GM18870 (cell line): ENCODE measurements at regions not wholly inside any gene's neighbourhood (a gene's known extent, or its start where the extent isn't known, plus 50 kb on each side); places are given as distances from the start of the nearest gene placed in this dataset.
A peak's percentile ranks its signal among the peaks of the same experiment; 100 is the strongest.

Experiments used
- ATAC-seq: cut with Tn5 transposase; IDR thresholded peaks from one replicate; pipeline ENCODE4 v1.9.1; 2021; ENCODE audit warnings: moderate library complexity; ENCODE audit not compliant: unreplicated experiment

DNA sequence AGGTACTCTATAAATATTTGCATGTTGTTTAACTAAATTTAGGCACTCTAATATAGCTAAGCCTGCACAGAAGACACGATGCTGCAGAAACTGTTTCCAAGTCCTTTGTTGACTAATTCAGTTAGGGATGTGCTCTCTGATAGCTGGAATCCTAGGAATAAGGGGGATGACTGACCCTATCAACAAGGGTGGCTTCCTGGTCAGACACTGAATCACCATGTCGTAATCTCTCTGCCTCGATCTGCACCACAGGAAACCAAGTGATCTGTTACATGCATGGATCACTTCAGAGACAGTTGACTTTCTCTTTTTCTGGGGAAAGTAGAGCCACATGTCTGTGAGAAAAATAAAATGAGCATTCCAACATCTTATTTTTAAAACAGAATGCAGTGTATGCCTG, 169.1 kb downstream of the GUCY2F start:
- no peak for ATAC-seq

DNA sequence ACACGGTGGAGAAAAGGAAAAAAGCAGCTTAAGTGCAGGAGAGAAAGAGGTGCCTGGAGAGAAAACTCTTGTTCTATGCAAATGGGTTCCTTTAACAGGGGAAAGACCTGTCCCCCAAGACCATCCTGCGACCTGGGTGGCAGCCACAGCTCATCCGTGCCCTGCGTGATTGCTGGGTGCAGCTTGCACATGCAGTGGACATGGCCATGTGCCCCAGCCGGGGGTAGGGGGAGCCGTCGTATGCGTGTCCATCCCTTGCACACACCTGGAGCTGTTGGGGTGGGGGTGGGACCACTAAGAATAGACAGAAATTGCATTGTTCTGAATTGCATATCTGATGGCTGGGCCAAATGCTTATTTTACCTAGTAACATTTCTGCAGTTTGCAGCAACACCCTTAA, 171.9 kb downstream of the GUCY2F start:
- no peak for ATAC-seq

DNA sequence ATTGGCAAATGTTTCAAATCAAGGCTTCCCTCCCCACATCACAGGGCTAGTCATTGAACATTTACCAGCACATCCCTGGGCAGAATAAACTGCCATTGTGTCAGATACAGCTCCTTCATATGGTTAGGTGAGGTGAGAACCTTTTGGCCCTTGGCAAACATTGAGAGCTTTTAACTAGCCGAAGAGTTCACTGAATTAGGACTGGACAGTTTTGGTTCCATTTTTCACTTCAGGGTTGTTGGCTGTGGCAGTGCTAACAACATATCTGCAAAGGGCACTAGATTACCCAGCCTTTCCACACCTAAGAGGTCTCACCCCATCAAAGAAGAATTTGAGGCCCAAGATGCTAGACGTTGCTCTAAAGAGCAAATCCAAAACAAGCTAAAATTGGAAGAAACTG, 180.7 kb downstream of the GUCY2F start:
- no peak for ATAC-seq

DNA sequence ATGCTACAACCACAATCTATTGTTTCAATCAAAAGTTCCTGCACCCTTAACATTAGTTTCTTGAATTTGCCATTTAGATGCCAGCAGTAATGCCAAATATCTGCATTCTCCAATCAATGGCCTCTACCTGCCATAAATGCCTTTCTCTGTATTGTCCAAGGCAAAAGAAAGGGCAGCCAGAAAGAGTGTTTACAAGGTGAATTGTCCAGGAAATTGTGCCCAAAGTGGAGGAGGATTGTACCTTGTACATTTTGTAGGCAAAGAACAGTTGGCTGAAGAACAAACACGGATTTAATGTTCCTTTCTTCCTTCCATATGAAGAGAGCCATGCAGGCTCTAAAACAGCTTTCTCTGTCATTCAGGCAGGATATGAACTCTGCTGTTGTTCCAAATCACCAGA, 181.5 kb downstream of the GUCY2F start:
- no peak for ATAC-seq

DNA sequence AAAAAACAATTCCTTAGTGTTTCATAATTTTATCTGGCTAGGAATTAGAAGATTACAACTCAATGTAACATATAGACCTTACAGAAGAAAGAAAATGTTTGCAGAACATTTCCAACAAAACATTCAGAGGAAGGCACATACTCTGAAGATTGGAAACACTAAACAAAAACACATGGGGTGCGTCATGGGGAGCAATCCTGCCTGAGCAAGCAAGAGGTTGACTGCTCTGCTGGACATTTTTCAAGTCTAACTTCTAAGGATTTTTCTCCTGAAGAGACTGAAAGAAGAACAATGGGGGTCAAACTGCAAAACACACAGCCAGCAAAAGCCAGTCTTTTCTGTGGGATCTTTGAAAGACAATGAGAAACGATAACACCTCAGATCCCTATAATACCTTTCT, 182.8 kb downstream of the GUCY2F start:
- no peak for ATAC-seq

DNA sequence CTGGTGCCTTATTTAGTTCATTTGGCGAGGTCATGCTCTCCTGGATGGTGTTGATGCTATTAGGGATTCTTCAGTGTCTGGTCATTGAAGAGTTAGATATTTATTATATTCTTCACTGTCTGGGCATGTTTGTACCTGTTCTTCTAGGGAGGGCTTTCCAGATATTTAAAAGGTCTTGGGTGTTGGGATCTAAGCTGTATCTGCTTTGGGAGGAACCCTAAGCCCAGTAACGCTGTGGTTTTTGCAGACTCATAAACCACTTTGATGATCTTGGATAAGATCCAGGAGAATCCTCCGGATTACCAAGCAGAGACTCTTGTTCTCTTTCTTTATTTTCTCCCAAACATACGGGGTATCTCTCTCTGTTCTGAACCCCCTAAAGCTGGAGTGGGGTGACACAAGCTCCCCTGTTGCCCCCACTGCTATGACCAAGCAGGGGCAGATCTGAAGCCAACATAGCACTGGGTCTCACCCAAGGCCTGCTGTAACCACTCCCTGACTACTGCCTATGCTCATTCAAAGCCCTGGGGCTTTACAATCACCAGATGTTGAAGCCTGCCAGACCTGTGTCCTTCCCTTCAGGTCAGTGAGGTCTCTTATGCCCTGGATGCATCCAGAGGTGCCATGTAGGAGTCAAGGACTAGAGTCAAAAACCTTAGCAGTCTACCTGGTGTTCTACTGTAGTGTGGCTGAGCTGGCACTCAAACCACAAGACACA, 187.6 kb downstream of the GUCY2F start:
- no peak for ATAC-seq

DNA sequence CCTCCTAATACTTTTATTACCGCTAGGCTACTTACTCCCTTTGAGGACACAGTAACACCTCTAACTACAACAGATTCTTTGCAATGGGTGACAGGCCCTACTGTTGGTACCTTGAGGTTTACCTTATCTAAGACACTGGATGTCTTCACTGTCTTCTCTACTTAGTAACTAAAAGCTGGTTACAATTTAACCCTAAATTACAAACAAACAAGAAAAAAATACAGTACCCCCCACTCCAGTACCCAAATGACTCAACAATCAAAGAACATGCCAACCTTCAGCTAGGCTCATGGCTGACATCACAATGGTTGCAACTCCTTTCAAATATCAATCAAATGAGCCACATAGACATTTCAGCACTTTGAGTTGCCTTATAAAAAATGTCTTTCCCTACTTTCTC, 198.0 kb downstream of the GUCY2F start:
- ATAC-seq: peak; percentile 38

DNA sequence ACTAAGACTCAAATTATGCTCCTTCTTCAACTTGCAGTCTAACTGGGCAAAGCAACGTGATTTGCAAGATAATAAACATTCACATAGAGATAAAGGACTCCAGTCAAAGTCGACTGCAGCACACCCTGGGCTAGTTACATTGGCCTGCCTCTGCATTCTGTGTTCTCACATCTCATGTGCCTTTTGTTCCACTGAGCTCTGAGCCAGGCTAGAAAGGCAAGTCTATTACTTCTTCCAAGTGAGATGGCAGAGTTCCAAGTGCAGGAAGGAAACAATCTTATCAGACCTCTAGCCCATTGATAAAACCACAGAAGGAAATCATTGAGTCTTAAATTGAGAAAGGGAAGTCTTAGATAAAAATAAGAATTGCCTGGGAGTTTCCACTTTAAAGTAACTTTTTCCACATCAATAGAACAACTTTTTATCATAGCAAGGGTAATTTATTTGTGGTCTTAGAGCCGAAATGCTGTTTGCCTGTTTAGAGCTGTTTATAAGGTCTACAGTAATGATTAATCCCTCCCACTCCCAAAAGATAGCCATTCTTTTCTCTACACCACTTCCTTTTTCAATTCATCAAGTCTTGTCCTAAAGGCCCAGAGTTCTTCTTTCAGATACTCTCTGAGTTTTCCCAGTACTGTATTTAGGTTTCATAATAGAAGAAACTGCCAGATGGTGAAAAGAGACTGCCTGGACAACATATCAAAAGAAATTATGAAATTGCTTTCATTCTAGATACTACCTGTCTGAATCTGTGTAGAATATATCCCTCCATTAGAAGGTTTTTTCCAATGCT, 200.2 kb downstream of the GUCY2F start:
- ATAC-seq: peak; percentile 74

DNA sequence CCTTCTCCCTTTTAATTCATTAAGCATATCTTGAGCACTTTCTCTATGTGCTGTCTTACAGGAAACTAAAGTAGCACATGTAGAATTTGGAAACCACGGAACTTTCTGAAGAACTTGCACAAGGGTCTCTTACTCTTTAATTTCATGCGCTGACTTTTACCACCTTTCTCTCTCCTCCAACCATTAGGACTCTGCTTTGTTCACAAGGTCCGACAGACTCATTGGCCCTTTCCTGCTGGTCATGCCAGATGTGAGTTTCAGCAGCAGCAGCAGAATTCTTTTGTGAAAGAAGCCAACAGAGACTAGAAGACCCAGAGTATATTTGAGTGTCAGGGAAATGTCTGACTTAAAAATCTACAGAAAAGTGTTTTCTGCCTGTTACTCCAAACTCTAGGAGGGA, 207.1 kb downstream of the GUCY2F start:
- no peak for ATAC-seq

DNA sequence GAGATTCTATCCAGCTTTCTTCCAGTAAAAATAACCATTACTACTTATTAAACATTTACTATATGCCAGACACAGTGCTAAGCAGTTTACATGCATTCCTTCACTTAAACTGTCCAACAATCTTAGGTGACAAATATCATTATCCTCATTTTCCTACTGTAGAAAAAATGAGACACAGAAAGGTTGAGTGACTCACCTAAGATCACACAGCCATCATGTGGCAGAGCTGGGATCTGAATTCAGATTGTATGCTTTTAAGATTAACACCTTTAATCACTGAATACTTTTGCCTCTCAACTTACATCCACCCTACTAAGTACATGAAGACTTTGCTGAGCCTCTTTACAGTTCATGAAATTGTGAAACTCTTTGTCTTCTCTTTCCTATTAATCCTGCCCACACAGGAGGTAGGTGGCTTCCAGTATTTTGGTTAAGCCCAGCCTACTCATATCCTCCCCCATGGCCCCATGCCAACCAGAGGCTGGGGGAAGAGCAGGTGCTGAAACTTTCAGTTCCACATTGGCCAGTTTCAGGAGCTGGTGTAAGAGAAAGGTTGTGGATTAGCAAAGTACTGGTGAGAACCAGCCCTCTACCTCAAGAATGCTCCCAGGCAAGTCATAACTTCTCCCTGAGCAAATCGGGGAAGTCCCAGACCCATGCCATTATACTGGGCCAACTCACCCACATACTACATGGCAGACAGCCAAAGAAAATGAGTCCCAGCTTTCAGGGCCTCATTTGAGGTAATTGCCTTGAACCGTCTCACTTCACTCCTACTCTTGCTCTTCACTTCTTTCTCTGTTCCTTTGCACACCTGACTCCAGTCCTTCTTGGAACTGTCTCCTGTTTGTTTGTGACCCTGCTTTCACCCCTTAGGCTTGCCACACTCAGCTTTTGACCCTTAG, 211.1 kb downstream of the GUCY2F start:
- peak; percentile 97 for ATAC-seq

DNA sequence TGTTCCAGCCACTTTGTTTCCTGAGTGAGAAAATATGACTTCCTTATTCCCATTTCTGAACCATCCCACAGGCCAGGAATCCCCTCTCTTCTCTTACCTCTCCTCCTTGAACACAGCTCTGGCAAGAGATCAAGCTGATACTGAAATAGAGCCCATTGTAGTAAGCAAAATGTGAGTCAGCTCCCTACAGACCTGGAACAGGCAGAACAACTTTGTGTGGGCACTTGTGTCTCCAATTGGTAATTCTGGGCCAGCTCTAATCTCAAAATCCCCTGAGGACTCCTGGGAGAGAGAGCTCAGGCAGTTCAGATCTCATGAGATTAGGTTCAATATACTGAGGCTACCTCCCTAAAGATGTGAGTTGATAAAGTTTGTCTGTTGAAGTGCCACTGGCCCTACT, 213.5 kb downstream of the GUCY2F start:
- ATAC-seq: no peak

DNA sequence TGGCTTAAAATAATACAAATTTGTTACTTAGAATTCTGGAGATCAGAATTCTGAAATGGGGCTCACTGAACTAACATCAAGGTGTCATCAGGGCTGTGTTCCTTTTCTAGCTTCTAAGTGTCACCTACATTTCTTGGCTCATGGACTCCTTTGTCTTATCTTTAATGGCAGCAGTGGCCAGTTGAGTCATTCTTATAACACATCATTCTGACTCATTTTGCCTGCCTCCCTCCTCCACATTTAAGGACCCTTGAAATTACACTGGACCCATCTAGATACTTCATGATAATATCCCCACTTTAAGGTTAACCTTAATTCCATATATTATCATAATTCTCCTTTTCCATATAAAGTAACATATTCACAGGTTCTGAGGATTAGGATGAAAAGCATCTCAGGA, 215.9 kb downstream of the GUCY2F start:
- ATAC-seq: no peak

DNA sequence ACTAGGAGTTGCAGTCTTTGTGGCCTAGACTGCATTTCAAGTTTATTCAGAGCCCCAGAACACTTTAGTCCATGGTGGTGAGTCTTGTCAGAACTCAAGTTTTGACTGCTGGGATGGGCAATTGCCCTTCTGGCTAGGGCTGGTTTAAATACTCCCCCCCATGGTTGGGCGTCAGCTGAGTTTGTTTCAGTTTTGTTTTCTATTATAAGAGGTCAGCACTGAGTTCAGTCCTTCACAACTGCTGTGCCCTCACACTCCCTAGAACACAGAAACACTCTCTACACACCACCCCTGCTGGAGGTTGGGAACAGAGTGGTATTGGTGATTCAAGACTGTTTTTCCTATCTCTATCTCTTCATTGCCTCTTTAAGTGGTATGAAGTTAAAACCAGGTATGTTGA, 217.0 kb downstream of the GUCY2F start:
- ATAC-seq: peak; percentile 63

DNA sequence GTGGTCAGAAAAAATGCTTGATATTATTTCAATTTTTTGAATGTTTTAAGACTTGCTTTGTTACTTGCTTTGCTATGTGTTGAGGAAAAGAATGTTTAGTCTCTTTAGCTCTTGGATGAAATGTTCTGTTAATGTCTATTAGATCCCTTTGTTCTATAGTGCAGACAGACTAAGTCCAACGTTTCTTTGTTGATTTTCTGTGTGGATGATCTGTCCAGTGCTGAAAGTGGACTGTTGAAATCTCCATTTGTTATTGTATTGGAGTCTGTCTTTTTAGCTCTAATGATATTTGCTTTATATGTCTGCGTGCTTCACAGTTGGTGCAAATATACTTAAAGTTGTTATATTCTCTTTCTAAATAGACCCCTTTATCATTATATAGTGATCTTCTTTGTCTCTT, 220.6 kb downstream of the GUCY2F start:
- ATAC-seq: no peak

DNA sequence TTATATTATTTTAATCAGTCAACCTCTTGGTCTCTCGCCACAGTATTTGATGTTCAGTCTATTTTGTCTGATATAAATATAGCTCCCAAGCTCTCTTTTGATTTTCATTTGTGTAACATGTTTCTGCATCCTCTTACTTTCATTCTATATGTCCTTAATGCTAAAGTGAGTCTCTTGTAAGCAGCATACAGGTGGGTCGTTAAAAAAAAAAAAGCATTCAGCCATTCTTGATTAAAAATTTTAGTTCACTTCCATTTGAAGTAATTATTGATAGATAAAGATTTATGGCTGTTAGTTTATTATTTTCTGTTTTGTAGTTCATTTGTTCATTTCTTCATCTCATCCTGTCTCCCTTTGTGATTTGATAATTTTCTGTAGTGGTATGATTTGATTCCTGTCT, 229.1 kb downstream of the GUCY2F start:
- no peak for ATAC-seq

DNA sequence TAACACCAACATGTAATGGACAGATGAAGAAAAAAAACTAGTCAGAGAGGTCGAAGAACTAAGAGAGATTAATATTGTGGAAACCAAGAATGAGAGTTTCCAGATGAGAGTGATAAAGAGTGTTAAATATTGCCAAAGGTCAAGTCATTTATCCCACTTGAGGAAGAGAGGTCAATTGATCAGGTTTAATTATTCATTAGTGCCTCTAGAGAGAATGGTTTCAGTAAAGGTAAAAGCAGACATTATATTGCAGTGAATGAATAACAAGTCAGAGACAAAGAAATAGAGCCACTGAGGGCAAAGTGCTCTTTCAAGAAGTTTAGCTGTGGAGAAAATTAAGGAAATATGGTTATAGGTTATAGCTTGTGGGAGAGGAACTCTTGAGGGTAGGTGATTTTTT, 263.1 kb downstream of the GUCY2F start:
- ATAC-seq: no peak

DNA sequence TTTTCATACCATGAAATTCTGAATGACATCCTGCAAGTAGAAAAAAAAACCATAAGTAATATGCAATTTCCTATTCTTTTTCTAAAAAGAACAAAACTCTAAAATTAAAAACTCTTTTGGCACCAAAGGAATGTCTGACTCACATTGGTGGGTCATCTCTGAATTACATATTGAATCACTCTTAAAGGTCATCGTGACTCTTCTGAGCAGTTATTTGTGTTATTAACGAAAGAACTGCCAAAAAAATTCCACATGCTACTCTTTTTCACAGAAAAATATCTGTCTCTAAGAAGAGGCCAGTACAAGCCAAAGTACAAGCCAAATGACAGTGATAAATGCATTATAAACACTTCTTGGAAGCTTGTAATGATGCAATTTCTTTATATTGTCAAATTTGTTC, 282.2 kb downstream of the GUCY2F start:
- ATAC-seq: no peak

DNA sequence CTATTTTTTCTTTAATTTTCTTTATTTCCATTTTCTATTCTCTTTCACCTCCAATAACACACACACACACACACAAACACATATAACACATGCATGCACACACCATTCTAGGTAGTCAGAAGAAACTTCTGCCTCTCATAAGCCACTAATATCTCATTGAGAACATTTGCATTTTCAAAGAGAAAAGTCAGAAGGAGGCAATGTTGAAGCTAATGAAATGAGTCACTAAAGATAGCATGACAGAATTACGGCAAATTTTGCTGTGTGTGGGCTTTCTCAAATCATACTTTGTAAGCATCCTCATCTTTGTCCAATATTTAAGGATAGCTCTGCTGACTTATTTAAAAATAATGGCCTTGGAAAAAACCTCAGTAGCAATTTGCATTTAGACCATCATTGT, 291.3 kb downstream of the GUCY2F start:
- peak; percentile 42 for ATAC-seq

DNA sequence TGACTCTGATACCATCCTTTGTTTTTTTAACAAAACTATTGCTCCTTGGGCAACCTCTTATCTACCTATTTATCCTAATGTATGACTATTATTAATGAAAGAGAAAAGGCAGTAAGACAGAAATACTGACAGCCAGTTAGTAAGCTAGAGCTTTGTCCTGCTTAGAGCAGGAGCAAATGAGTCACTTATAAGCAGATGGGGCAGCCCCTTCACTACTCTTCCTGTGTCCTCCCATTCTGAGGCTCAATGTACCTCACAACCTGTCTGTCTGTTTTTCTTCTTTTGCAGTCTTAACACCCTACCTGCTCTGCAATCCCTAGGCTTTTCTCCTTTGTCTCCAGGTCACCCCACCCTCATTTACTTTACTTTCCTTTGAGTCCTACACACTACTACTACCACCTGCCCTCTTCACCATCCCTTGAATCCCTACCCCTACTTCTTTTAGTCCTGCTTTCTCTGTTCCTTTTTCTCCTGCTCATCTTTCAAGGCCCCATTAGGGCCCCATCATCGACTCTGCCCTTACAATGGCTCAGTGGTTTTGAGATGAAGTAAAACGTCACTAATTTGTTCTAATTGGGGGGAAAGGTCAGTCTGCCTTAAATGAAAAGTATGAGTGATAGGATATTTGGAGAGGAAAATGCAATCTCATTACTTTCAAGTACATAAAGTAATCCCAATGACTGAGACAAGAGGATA, 294.3 kb downstream of the GUCY2F start:
- peak; percentile 85 for ATAC-seq

DNA sequence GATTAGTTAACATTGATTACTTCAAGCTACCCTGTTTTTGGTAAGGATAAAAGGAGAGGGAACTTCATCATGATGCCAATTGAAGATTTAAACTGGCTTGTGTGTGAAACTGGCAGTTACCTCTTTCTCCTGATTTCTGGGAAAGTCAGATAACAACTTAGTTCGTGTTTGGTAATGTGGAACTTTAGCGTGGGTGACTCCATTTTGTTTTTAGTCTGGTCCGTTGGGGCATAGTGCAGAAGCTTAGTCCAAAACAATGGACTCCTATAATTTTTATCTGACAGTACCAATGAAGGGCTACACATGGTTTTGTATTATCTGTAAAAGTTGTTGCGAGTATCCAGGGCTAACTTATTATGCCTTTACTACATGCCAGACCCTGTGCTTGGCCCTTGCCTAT, 294.9 kb downstream of the GUCY2F start:
- ATAC-seq: no peak
